Calu3 (cell line): ENCODE measurements at regions not wholly inside any gene's neighbourhood (a gene's known extent, or its start where the extent isn't known, plus 50 kb on each side); places are given as distances from the start of the nearest gene placed in this dataset.

Source experiments
- BruUV-seq: library from RNA; stranded (reverse); fragments of 400-500 nt; replicated peaks from 2 replicates; lab custom pipeline; 2021; lab: Mats Ljungman, UMichigan
- CTCF ChIA-PET: fragments of 300-600 bp; sonication (Branson Sonifier 250); formaldehyde crosslinking; loops from one replicate; lab custom pipeline; 2022; ENCODE audit warnings: antibody characterized with exemption; lab: Charles Lee
- DNase-seq: peaks from one replicate; pipeline ENCODE4 v3.0.0; 2022
- H3K27ac Mint-ChIP-seq: one replicate; pipeline ENCODE4 v1.8.0; 2022; ENCODE audit warnings: mixed read lengths; ENCODE audit not compliant: unreplicated experiment
- H3K27me3 Mint-ChIP-seq: one replicate; pipeline ENCODE4 v1.8.0; 2022; ENCODE audit warnings: mixed read lengths; ENCODE audit not compliant: unreplicated experiment
- H3K36me3 Mint-ChIP-seq: one replicate; pipeline ENCODE4 v1.8.0; 2022; ENCODE audit warnings: mild to moderate bottlenecking, moderate library complexity, mixed read lengths; ENCODE audit not compliant: insufficient read depth, unreplicated experiment
- H3K4me1 Mint-ChIP-seq: one replicate; pipeline ENCODE4 v1.8.0; 2022; ENCODE audit warnings: mild to moderate bottlenecking, low read depth, mixed read lengths; ENCODE audit not compliant: unreplicated experiment
- H3K4me3 Mint-ChIP-seq: one replicate; pipeline ENCODE4 v1.8.0; 2022; ENCODE audit warnings: mild to moderate bottlenecking, low read depth, moderate library complexity, mixed read lengths; ENCODE audit not compliant: unreplicated experiment
- H3K9me3 Mint-ChIP-seq: one replicate; pipeline ENCODE4 v1.8.0; 2022; ENCODE audit warnings: low read depth, mixed read lengths; ENCODE audit not compliant: unreplicated experiment
- intact Hi-C: fragments of 100-400 bp; cut with micrococcal nuclease; formaldehyde crosslinking; loops from one replicate; pipeline ENCODE4 v1.10.0; 2022; ENCODE audit not compliant: unreplicated experiment
- TF ChIP-seq, protein P1 (sequence below): fragments of 200-600 bp; IDR thresholded peaks from one replicate; pipeline ENCODE4 v1.8.0; 2022; ENCODE audit warnings: antibody characterized with exemption; ENCODE audit not compliant: unreplicated experiment

DNA sequence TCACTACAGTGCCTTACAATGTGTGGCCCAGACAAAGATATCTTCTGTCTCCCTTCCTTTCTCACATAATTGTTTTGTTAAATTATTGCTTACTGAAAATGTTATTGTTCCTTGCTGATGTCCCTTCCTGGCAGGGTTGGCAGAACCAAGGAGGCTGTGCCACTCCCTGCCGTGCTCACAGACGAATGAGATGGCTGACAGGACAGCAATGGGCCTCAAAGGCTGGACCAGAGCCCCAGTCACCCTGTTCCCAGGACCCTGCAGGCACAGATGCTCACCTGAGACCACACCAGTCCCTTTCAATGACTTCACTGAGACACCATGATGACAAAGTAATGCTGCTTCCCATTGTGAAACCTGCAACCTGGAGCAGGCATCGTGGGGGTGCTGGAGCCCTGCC lies 375.1 kb downstream of the HACE1 start:
- Mint-ChIP-seq H3K36me3 (no peaks in the 10 kb centered on the region), H3K4me1 (no peaks in the 10 kb centered on the region), H3K27ac (no peak overlapping the region), H3K9me3 (no peaks in the 10 kb centered on the region), H3K27me3 (no peaks in the 10 kb centered on the region), H3K4me3 (no peak overlapping the region)
- DNase-seq: no peak
- CTCF ChIA-PET: no interaction called here
- TF ChIP-seq, protein P1, sequence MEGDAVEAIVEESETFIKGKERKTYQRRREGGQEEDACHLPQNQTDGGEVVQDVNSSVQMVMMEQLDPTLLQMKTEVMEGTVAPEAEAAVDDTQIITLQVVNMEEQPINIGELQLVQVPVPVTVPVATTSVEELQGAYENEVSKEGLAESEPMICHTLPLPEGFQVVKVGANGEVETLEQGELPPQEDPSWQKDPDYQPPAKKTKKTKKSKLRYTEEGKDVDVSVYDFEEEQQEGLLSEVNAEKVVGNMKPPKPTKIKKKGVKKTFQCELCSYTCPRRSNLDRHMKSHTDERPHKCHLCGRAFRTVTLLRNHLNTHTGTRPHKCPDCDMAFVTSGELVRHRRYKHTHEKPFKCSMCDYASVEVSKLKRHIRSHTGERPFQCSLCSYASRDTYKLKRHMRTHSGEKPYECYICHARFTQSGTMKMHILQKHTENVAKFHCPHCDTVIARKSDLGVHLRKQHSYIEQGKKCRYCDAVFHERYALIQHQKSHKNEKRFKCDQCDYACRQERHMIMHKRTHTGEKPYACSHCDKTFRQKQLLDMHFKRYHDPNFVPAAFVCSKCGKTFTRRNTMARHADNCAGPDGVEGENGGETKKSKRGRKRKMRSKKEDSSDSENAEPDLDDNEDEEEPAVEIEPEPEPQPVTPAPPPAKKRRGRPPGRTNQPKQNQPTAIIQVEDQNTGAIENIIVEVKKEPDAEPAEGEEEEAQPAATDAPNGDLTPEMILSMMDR: no peak
- no TSS peak for BruUV-seq
- intact Hi-C loops: loop anchor here (10.0 kb wide), 1 partner anchor 130 kb away; no protein-coding TSS in a partner anchor

DNA sequence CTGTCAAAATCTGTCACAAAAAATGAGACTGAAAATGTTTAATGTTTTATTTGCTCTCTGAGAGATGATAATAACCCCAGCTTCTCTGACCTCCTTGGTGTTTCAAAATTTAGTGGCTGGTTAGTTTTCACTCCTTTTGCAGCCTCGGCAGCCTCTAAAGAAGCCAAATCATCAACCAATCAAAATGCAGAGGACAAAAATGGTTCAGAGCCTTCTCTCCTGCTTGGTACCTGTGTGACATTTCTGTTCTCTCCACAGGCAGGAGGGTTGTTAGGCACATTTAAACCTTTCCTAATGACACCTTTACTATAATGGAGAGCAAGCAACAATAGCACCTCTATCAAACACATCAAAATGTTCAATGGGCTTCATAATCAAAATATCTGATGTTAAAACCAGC lies 375.5 kb downstream of the HACE1 start:
- Mint-ChIP-seq H3K36me3 (no peaks in the 10 kb centered on the region), H3K27ac (no peak overlapping the region), H3K4me1 (no peaks in the 10 kb centered on the region), H3K27me3 (no peaks in the 10 kb centered on the region), H3K4me3 (no peak overlapping the region), H3K9me3 (no peaks in the 10 kb centered on the region)
- no TSS peak for BruUV-seq
- no peak for DNase-seq
- CTCF ChIA-PET: no interaction called here
- intact Hi-C loops: loop anchor here (10.0 kb wide), 1 partner anchor 129 kb away; no protein-coding TSS in a partner anchor
- TF ChIP-seq, protein P1: no peak

DNA sequence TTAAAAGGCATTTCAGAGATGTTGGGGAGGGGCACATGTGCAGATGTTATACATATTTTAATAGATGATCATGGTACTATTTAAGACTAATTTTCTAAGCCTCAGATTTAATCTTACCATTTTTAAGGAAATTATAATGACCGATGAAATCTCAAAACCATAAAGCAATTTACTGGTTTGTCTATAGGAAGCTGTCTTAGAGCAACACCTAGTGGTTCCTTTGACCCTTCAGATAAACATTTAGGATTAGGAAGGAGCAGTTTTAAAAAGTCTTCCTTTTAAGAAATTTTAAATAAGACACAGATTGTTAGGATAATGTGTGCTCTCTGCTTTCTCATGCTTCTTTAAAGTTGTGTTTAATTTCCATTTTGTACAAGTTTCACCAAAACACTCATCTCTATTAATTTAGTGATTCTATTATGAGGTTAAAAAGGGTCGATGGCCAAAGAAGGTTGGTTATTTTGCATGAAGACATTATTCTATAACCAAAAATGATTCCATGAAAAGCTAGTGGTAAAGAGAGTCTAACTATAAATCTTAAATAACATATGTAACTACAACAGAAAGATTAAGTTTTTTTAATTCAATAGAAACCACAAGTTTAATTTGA lies 376.4 kb downstream of the HACE1 start:
- DNase-seq: no peak
- CTCF ChIA-PET: no interaction called here

DNA sequence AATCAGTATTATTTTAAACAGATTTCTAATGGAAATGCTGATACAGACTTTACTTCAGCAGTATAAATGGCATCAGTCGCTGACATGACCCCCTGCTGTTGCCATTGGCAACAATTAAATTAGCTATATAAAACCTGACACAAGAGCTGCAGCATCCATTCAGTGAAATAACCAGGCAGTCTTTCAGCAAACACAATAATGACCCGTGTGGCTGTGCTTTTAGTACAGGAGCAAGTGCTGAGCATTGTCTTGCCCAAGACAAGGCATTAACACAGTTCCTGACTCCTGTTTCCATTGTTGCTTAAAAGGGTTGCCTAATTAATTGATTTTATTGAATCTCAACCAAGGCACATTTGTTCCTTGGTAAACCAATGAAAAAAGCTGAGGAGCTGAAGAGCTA lies 382.1 kb downstream of the HACE1 start:
- no TSS peak for BruUV-seq
- intact Hi-C loops: no loop called here
- Mint-ChIP-seq H3K27ac (no peak overlapping the region), H3K4me3 (no peak overlapping the region), H3K27me3 (no peaks in the 10 kb centered on the region), H3K36me3 (no peaks in the 10 kb centered on the region), H3K4me1 (no peaks in the 10 kb centered on the region), H3K9me3 (no peaks in the 10 kb centered on the region)
- DNase-seq: no peak
- TF ChIP-seq, protein P1: no peak
- CTCF ChIA-PET: no interaction called here

More for the DNA sequence above, 376.4 kb downstream of the HACE1 start:
- Mint-ChIP-seq H3K4me3 (no peak overlapping the region), H3K27ac (no peak overlapping the region), H3K4me1 (no peaks in the 10 kb centered on the region), H3K36me3 (no peaks in the 10 kb centered on the region), H3K27me3 (no peaks in the 10 kb centered on the region), H3K9me3 (no peaks in the 10 kb centered on the region)
- intact Hi-C loops: loop anchor here (10.0 kb wide), 1 partner anchor 129 kb away; no protein-coding TSS in a partner anchor
- BruUV-seq: no TSS peak
- TF ChIP-seq, protein P1: no peak
